Pancreas (tissue), 10 donors: ENCODE measurements at regions not wholly inside any gene's neighbourhood (a gene's known extent, or its start where the extent isn't known, plus 50 kb on each side); places are given as distances from the start of the nearest gene placed in this dataset.

Source experiments
- ATAC-seq, 4 donors: fragments of 200-7000 bp; cut with Tn5 transposase; one replicate each; pipeline versions ENCODE4 v1.8.0 to v1.9.1; 2020; ENCODE audit warnings: mild to moderate bottlenecking in 4 of 4, moderate library complexity in 4 of 4
- DNase-seq, 6 donors: peaks; one replicate each; pipeline ENCODE4 v3.0.0-alpha.2; 2020
- FAIRE-seq: peaks from 2 replicates; lab custom pipeline; 2012; peaks lifted over from hg19 to GRCh38; lab: Jason Lieb, UNC
- H3K27ac ChIP-seq, 4 donors: fragments of 200-600 bp; sonication (generic); 1 replicate in 3 of 4; 2 replicates in 1 of 4; pipeline versions ENCODE4 v1.5.0 to v1.8.0; 2020
- H3K27me3 ChIP-seq, 4 donors: fragments of 200-600 bp; one replicate each; pipeline ENCODE4 v1.8.0; 2021
- H3K36me3 ChIP-seq, 3 donors: fragments of 200-600 bp; sonication (generic) in 1 of 3; one replicate each; pipeline versions ENCODE4 v1.5.0 to v1.8.0; 2020 to 2021
- H3K4me1 ChIP-seq, 3 donors: fragments of 200-600 bp; one replicate each; pipeline ENCODE4 v1.8.0; 2021
- H3K4me3 ChIP-seq, 4 donors: fragments of 200-600 bp; sonication (generic) in 2 of 4; one replicate each; pipeline versions ENCODE4 v1.5.0 to v1.8.0; 2020 to 2021
- H3K9me3 ChIP-seq, 4 donors: fragments of 200-600 bp; one replicate each; pipeline ENCODE4 v1.8.0; 2021
- WGBS, 2 donors: extraction: QIAGEN DNeasy Blood & Tissue Kit; methylation state at CpG; one replicate each; pipeline ENCODE4 v1.1.7; 2013; 5-methylcytosine and 5-hydroxymethylcytosine counted together
- intact Hi-C, 3 donors: fragments of 100-400 bp; cut with DNase I; formaldehyde crosslinking; loops; one replicate each; pipeline versions ENCODE4 v1.11.1 to v1.14.2; 2022
- TF ChIP-seq, protein P1 (sequence below), 4 donors: fragments of 200-600 bp; sonication (generic) in 3 of 4; IDR thresholded peaks; one replicate each; pipeline versions ENCODE4 v1.5.0 to v1.8.0; 2021; ENCODE audit warnings: antibody characterized with exemption in 4 of 4
- donor health status: healthy with polysubstance abuse.
- donor health status: DM: no; HTN: no; CAD: no; lungs with moderate emphysema.
- donor health status: DM: no; HTN: no; CAD: no.
- donor health status: control.
- donor health status: control.
- donor health status: Bipolar disorder and iron deficiency.
- donor health status: DM: yes; HTN: yes; CAD: no.
- donor health status: DM: no; HTN: no; CAD: no.
- donor health status: DM: no; HTN: no; CAD: no.
- donor health status: DM: yes; HTN: yes; CAD: no.

- WGBS, 2 donors: 52 to 61% methylated on average over 3 of the region's 3 CpGs
- TF ChIP-seq, protein P1, sequence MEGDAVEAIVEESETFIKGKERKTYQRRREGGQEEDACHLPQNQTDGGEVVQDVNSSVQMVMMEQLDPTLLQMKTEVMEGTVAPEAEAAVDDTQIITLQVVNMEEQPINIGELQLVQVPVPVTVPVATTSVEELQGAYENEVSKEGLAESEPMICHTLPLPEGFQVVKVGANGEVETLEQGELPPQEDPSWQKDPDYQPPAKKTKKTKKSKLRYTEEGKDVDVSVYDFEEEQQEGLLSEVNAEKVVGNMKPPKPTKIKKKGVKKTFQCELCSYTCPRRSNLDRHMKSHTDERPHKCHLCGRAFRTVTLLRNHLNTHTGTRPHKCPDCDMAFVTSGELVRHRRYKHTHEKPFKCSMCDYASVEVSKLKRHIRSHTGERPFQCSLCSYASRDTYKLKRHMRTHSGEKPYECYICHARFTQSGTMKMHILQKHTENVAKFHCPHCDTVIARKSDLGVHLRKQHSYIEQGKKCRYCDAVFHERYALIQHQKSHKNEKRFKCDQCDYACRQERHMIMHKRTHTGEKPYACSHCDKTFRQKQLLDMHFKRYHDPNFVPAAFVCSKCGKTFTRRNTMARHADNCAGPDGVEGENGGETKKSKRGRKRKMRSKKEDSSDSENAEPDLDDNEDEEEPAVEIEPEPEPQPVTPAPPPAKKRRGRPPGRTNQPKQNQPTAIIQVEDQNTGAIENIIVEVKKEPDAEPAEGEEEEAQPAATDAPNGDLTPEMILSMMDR (IDR thresholded peaks at IDR 0.05): no peak
- H3K36me3 ChIP-seq: no peaks in the 10 kb centered on the region
- no peak for FAIRE-seq
- no peaks in the 10 kb centered on the region for H3K27me3 ChIP-seq
- no peak for ATAC-seq
- intact Hi-C loops: no loop called here
- no peak for DNase-seq
- H3K27ac ChIP-seq: no peak overlapping the region
- no peaks in the 10 kb centered on the region for H3K9me3 ChIP-seq
- H3K4me3 ChIP-seq: no peak overlapping the region
- H3K4me1 ChIP-seq: no peaks in the 10 kb centered on the region
Measured at GRCh38 chr15:61764141-61764540, 296.1 kb downstream of the VPS13C start.

DNA sequence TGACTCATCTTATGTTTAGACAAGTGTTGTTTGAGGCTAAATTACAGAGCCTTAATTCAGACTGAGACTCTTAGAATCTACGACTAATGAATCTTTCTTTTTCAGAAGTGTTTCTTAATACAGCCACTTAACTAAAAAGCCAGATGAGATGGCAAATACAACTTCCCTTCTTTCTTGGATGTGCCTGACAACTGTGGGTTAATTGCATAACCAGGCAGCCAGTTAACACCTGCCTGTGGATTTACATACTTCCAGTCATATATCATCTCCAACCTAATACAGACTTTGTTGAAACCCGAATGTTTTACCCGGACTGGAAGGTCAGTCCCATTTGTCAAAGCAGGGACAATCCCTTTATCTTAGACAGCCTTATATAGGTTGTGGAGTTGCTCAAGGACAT is 297.6 kb downstream of the VPS13C start:
- H3K9me3 ChIP-seq: no peaks in the 10 kb centered on the region
- no peak overlapping the region for H3K27ac ChIP-seq
- H3K4me1 ChIP-seq: no peaks in the 10 kb centered on the region
- no peaks in the 10 kb centered on the region for H3K27me3 ChIP-seq
- intact Hi-C loops: no loop called here
- no peak for FAIRE-seq
- no peaks in the 10 kb centered on the region for H3K36me3 ChIP-seq
- no peak overlapping the region for H3K4me3 ChIP-seq
- 52 to 60% methylated on average over 3 of the region's 3 CpGs for WGBS, 2 donors
- no peak for ATAC-seq
- TF ChIP-seq, protein P1 (IDR thresholded peaks at IDR 0.05): no peak
- DNase-seq: no peak

DNA sequence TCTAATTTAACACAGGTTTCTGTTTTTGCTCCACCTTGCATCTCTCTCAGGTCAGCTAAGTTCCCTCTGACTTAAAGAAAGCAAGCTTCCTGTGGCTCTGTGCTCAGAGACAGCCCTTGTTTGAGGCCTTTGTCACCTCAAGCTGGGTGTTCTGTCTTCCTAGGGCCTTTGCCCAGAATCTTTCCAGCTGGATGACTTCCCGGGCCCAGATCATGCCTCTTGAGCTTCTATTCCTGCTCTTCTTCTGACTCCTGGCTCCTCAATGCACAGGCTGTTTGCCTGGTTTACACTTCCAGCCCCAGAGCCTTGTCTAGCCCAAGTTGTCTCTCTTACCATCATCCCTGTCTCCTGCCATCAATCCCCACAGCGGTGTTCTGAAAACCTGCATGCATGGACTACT is 300.6 kb downstream of the VPS13C start:
- TF ChIP-seq, protein P1 (IDR thresholded peaks at IDR 0.05): no peak
- no peaks in the 10 kb centered on the region for H3K36me3 ChIP-seq
- no peak overlapping the region for H3K4me3 ChIP-seq
- no peaks in the 10 kb centered on the region for H3K4me1 ChIP-seq
- FAIRE-seq (no peak), DNase-seq (no peak), ATAC-seq (no peak)
- intact Hi-C loops: no loop called here
- no peaks in the 10 kb centered on the region for H3K27me3 ChIP-seq
- H3K9me3 ChIP-seq: no peaks in the 10 kb centered on the region
- H3K27ac ChIP-seq: no peak overlapping the region
- WGBS, 2 donors: 29 to 53% methylated on average over 2 of the region's 2 CpGs

GRCh38 chr15:61756071-61756820 is 304.0 kb downstream of the VPS13C start:
- FAIRE-seq (no peak), DNase-seq (no peak)

GRCh38 chr15:61755467-61755866 is 304.8 kb downstream of the VPS13C start:
- TF ChIP-seq, protein P1 (IDR thresholded peaks at IDR 0.05): no peak
- WGBS, 2 donors: 76 to 83% methylated on average over 2 of the region's 2 CpGs
- Histone ChIP-seq H3K27ac (no peak overlapping the region), H3K9me3 (no peaks in the 10 kb centered on the region), H3K4me3 (no peak overlapping the region), H3K36me3 (no peaks in the 10 kb centered on the region), H3K4me1 (peaks cover 0 to 3% (median under 1%) of the 10 kb centered on the region in 3 donors), H3K27me3 (no peaks in the 10 kb centered on the region)
- ATAC-seq (no peak), DNase-seq (no peak), FAIRE-seq (no peak)
- intact Hi-C loops: no loop called here

More at GRCh38 chr15:61756071-61756820, 304.0 kb downstream of the VPS13C start:
- Histone ChIP-seq H3K4me3 (no peak overlapping the region), H3K27ac (no peak overlapping the region), H3K27me3 (no peaks in the 10 kb centered on the region), H3K4me1 (no peaks in the 10 kb centered on the region), H3K36me3 (no peaks in the 10 kb centered on the region), H3K9me3 (no peaks in the 10 kb centered on the region)
- intact Hi-C loops: no loop called here
- 77 to 92% methylated on average over 4 of the region's 4 CpGs for WGBS, 2 donors
- ATAC-seq: no peak
- TF ChIP-seq, protein P1 (IDR thresholded peaks at IDR 0.05): no peak
